Rectal smooth muscle tissue (tissue), 1 donor: ENCODE measurements at regions not wholly inside any gene's neighbourhood (a gene's known extent, or its start where the extent isn't known, plus 50 kb on each side); places are given as distances from the start of the nearest gene placed in this dataset.
"Not testable (repeated sequence)": the region's sequence is repeated elsewhere in the genome, so short reads cannot be mapped to it uniquely, and the experiment has no call there.

Source experiments
- H3K27ac ChIP-seq: one replicate; pipeline ENCODE4 v1.7.0; 2013; ENCODE audit warnings: low read depth, low read length, inconsistent platforms
- H3K27me3 ChIP-seq: one replicate; pipeline ENCODE4 v1.7.0; 2013; ENCODE audit warnings: low read length; ENCODE audit not compliant: control insufficient read depth, insufficient read depth
- H3K36me3 ChIP-seq: one replicate; pipeline ENCODE4 v1.7.0; 2013; ENCODE audit warnings: low read length; ENCODE audit not compliant: control insufficient read depth, insufficient read depth
- H3K4me1 ChIP-seq: one replicate; pipeline ENCODE4 v1.7.0; 2013; ENCODE audit warnings: low read length; ENCODE audit not compliant: control insufficient read depth, insufficient read depth
- H3K4me3 ChIP-seq: one replicate; pipeline ENCODE4 v1.7.0; 2013; ENCODE audit warnings: low read length
- H3K9ac ChIP-seq: one replicate; pipeline ENCODE4 v1.7.0; 2013; ENCODE audit warnings: low read length

GRCh38 chr12:124211753-124212152 lies 83.1 kb upstream of the RFLNA start:
- Histone ChIP-seq H3K4me3 (no peak overlapping the region), H3K27ac (no peak overlapping the region), H3K36me3 (no peaks in the 10 kb centered on the region), H3K9ac (no peak overlapping the region), H3K27me3 (no peaks in the 10 kb centered on the region), H3K4me1 (no peaks in the 10 kb centered on the region)

- Histone ChIP-seq H3K27ac (no peak overlapping the region), H3K36me3 (no peaks in the 10 kb centered on the region), H3K27me3 (no peaks in the 10 kb centered on the region), H3K4me1 (no peaks in the 10 kb centered on the region), H3K4me3 (no peak overlapping the region), H3K9ac (no peak overlapping the region)
Measured at GRCh38 chr12:124213666-124214347, 81.1 kb upstream of the RFLNA start.

DNA sequence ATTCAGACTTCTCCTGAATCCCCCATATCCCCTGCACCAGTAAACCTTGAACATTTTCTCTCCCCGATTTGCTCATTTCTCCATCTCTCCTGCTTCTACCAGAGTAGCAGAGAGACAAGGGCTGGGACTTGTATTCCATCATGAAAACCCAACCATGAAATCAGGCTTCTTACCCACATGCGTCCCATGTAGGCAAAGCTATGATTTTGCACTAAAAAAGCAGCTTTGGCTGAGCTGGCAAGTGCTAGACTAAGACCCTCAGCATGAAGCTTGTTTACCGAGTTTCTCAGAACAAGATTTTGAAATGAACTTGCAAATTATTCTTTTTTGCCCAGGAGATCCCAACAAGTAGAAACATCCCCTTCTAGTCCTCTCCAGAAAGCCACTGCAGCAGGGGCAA lies 80.3 kb upstream of the RFLNA start:
- no peak overlapping the region for H3K4me3 ChIP-seq
- no peaks in the 10 kb centered on the region for H3K4me1 ChIP-seq
- no peak overlapping the region for H3K27ac ChIP-seq
- no peak overlapping the region for H3K9ac ChIP-seq
- no peaks in the 10 kb centered on the region for H3K27me3 ChIP-seq
- H3K36me3 ChIP-seq = no peaks in the 10 kb centered on the region

- H3K9ac ChIP-seq = no peak overlapping the region
Measured at GRCh38 chr12:124216966-124217365, 77.9 kb upstream of the RFLNA start.

GRCh38 chr12:124217508-124218242 lies 77.2 kb upstream of the RFLNA start:
- no peaks in the 10 kb centered on the region for H3K4me1 ChIP-seq
- H3K9ac ChIP-seq = no peak overlapping the region
- no peak overlapping the region for H3K4me3 ChIP-seq
- H3K27me3 ChIP-seq = no peaks in the 10 kb centered on the region
- H3K36me3 ChIP-seq = no peaks in the 10 kb centered on the region
- H3K27ac ChIP-seq = no peak overlapping the region

More at GRCh38 chr12:124216966-124217365, 77.9 kb upstream of the RFLNA start:
- H3K36me3 ChIP-seq = no peaks in the 10 kb centered on the region
- H3K4me3 ChIP-seq = no peak overlapping the region
- H3K27ac ChIP-seq = no peak overlapping the region
- H3K4me1 ChIP-seq = no peaks in the 10 kb centered on the region
- no peaks in the 10 kb centered on the region for H3K27me3 ChIP-seq

DNA sequence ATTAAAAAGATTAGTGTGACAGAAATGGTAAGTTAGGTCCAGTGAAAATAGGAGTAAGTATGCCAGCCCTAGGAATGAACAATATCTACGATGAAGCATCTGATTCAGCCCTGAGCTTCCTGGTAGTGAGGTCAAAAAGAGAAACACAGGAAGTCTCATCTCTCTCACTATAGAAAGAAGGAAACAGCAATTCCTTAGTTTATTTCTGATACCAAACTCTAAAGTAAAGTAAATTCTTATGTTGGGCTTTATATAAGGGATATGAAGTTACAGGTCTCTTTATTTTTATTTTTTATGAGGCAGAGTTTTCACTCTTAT lies 76.7 kb upstream of the RFLNA start:
- no peaks in the 10 kb centered on the region for H3K36me3 ChIP-seq
- H3K27ac ChIP-seq = no peak overlapping the region
- H3K9ac ChIP-seq = no peak overlapping the region
- no peaks in the 10 kb centered on the region for H3K4me1 ChIP-seq
- no peaks in the 10 kb centered on the region for H3K27me3 ChIP-seq
- no peak overlapping the region for H3K4me3 ChIP-seq

DNA sequence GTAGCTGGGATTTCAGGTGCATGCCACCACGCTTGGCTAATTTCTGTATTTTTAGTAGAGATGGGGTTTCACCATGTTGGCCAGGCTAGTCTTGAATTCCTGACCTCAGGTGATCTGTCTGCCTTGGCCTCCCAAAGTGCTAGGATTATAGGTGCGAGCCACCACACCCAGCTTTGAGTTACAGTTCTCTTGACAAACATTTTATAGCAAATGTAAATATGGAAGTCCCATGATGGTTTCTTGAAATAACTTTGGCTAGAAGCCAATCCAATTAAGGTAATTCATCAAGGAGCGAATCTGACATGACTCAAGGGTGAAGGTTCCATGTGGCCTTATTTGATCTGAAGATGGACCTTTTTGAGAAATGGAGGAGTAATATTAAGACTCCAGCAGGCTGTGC lies 76.2 kb upstream of the RFLNA start:
- H3K27me3 ChIP-seq, H3K27ac ChIP-seq, H3K4me1 ChIP-seq, H3K4me3 ChIP-seq, H3K36me3 ChIP-seq, H3K9ac ChIP-seq: not testable (repeated sequence)

DNA sequence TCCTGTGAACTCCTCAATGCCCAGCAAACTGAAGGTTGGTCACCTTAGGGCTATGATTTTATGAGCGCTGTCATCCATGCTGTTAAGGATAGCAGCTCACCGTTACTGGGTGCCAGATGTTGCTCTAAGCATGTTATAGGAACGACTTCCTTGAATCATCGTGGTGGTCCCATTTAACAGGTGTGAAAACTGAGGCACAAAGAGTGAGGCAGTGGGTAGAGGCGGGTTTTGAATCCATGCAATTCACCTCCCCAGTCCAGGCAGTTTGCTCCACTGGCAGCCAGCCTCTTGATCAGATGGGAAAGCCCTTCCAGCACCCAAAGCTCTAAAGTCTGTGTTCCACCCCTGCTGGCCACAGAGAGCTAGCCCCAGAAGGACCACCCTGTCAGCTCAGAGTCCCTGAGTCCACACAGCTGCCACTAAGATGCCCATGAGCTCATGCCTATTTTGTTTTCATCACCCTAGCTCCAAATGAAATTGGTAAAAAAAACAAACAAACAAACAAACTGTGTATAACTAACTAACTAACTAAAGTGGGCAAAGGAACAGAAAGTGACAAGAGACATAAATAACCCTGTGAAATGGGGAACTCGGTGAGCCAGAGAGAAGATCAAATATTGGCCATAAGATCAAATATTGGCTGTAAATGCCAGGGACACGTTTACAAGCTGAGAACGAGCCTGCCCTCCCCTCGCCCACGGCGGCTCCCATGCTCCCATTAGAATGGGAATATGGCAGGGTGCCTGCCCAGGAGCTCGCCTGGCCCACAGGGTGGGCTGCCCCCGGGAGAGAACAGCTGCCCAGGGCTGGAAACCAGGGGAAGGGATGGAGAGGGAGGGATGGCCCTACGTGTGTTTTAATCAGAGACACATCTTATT lies 72.3 kb upstream of the RFLNA start:
- H3K27ac ChIP-seq = no peak overlapping the region
- H3K9ac ChIP-seq = no peak overlapping the region
- no peak overlapping the region for H3K4me3 ChIP-seq
- no peaks in the 10 kb centered on the region for H3K27me3 ChIP-seq
- no peaks in the 10 kb centered on the region for H3K36me3 ChIP-seq
- H3K4me1 ChIP-seq = no peaks in the 10 kb centered on the region

DNA sequence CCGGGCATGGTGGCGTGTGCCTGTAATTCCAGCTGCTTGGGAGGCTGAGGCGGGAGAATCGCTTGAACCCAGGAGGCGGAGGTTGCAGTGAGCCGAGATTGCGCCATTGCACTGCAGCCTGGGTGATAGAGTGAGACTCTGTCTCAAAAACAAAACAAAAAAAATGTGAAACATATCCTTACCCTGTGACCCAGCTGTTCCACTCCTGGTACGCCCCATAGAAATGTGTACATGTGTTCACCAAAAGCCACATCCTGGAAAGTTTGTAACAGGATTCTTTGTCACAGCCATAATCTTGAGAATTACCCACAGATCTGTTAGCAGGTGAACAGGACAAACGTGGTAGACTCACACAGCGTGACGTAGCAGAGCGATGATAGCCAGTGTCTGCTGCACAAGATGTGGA lies 71.2 kb upstream of the RFLNA start:
- H3K27ac ChIP-seq, H3K36me3 ChIP-seq, H3K27me3 ChIP-seq, H3K9ac ChIP-seq, H3K4me3 ChIP-seq, H3K4me1 ChIP-seq: not testable (repeated sequence)

DNA sequence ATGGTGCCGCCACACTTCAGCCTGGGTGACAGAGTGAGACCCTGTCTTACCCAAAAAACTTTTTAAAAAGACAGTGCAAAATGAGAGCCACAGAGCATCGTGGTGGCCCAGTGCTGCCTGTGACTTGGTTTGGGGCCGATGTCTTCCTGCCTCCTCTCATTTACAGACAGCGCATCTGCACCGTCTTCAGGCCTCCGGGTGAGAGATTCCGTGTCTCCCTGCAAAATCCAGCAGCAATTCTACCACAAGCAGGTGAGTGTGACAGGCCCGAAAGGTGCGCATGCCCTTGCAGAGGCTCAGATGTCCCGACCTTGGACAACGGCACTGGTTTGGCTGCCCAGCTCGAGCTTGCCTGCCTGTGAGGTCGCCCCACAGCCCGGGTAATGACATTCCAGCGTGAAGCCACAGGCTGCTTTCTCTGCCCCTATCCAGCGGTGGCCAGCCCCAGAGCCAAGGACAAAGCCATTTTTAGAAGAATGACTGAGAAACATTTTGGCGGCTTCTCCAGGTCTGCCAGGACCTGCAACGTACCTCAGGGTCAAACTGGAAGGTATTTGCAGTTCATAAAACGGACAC lies 70.3 kb upstream of the RFLNA start:
- Histone ChIP-seq H3K27me3 (no peaks in the 10 kb centered on the region), H3K4me1 (no peaks in the 10 kb centered on the region), H3K9ac (no peak overlapping the region), H3K27ac (no peak overlapping the region), H3K4me3 (no peak overlapping the region), H3K36me3 (no peaks in the 10 kb centered on the region)

DNA sequence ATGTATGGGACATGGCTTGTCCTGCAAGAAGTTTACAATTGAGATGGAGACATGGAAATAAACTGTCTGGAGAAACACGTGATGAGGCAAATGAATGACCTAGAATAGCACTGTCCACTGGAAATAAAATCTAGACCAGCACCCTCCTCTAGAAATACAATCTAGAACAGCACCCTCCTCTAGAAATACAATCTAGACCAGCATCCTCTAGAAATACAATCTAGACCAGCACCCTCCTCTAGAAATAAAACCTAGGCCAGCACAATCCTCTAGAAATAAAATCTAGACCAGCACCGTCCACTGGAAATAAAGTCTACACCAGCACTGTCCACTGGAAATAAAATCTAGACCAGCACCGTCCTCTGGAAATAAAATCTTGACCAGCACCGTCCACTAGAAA lies 69.2 kb upstream of the RFLNA start:
- H3K27ac ChIP-seq = no peak overlapping the region
- no peak overlapping the region for H3K4me3 ChIP-seq
- no peaks in the 10 kb centered on the region for H3K4me1 ChIP-seq

DNA sequence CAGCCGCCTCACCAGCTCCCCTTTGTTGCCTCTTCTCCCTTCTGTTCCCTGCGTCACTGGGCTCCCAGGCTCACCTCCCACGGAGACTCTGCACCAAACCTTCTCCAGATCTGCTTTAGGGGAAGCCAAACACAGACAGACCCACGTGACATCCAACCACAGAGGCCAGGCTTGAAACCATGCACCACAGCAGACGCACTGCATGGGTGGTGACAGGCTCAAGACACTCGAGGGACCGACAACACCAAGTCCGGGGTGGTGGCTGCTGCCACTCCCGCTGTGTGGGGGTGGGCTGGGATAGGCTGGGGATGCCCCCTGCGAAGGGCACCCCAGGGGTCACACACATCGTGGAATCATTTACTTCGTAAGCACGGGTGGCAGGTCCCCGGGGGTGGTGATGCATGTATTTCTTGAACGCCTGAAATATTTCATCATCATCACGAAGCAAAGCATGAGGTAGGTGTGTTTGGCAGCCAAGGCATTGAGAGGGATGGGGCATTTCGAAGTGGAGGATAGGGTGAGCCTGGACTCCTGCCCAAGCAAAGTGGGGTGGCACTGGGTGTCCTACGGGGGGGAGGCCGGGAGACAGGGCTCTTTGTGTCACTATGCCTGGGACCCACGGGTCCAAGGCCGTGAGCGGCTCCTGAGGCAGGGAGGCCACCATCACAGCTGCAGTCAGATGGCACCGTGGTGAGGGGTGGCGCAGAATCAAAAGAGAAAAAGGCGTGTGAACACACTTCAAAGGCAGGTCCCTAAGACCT lies 66.8 kb upstream of the RFLNA start:
- no peak overlapping the region for H3K4me3 ChIP-seq
- H3K4me1 ChIP-seq = no peaks in the 10 kb centered on the region
- H3K27ac ChIP-seq = no peak overlapping the region
- no peak overlapping the region for H3K9ac ChIP-seq
- no peaks in the 10 kb centered on the region for H3K36me3 ChIP-seq
- no peaks in the 10 kb centered on the region for H3K27me3 ChIP-seq

More for the DNA sequence above, 69.2 kb upstream of the RFLNA start:
- Histone ChIP-seq H3K36me3 (no peaks in the 10 kb centered on the region), H3K9ac (no peak overlapping the region), H3K27me3 (no peaks in the 10 kb centered on the region)
